H1 (cell line): ENCODE measurements at regions not wholly inside any gene's neighbourhood (a gene's known extent, or its start where the extent isn't known, plus 50 kb on each side); places are given as distances from the start of the nearest gene placed in this dataset.

ENCODE experiments used
- CTCF ChIA-PET: fragments of 300-600 bp; sonication (Branson Sonifier 250); formaldehyde crosslinking; loops from one replicate; lab custom pipeline; 2021; ENCODE audit not compliant: partially characterized antibody; lab: Charles Lee
- POLR2A ChIA-PET: fragments of 300-600 bp; sonication (Branson Sonifier 250); formaldehyde crosslinking; loops from one replicate; lab custom pipeline; 2021; ENCODE audit warnings: inconsistent platforms; ENCODE audit not compliant: partially characterized antibody; lab: Charles Lee
- DNase-seq, 2 experiments: peaks; one replicate each; pipeline versions ENCODE4 v3.0.0 to v3.0.0-alpha.2; 2010 to 2022; ENCODE audit warnings: low spot score in 2 of 2, low read depth in 1 of 2, mixed read lengths in 1 of 2
- FAIRE-seq: peaks from 2 replicates; lab custom pipeline; 2011; peaks lifted over from hg19 to GRCh38; lab: Jason Lieb, UNC
- H2AFZ ChIP-seq: 2 replicates; pipeline ENCODE4 v1.8.1; 2012; ENCODE audit warnings: low read length, inconsistent platforms
- H2AK5ac ChIP-seq: 2 replicates; pipeline ENCODE4 v1.6.1; 2013; ENCODE audit warnings: low read depth, low read length
- H2BK120ac ChIP-seq: replicated peaks from 2 replicates; pipeline ENCODE3; 2013; ENCODE audit warnings: low read depth, low read length, inconsistent platforms
- H2BK12ac ChIP-seq: 2 replicates; pipeline ENCODE4 v1.6.1; 2013; ENCODE audit warnings: low read depth, low read length
- H2BK15ac ChIP-seq: 2 replicates; pipeline ENCODE4 v1.6.1; 2013; ENCODE audit warnings: low read length
- H2BK20ac ChIP-seq: 2 replicates; pipeline ENCODE4 v1.6.1; 2013; ENCODE audit warnings: low read length
- H2BK5ac ChIP-seq: 2 replicates; pipeline ENCODE4 v1.6.1; 2013; ENCODE audit warnings: low read depth, low read length
- H3K14ac ChIP-seq: 2 replicates; pipeline ENCODE4 v1.6.1; 2013; ENCODE audit warnings: inconsistent platforms; ENCODE audit not compliant: insufficient read length
- H3K18ac ChIP-seq: 2 replicates; pipeline ENCODE4 v1.6.1; 2013; ENCODE audit warnings: low read length; ENCODE audit errors: extremely low read depth
- H3K23ac ChIP-seq: 2 replicates; pipeline ENCODE4 v1.6.1; 2013; ENCODE audit warnings: inconsistent platforms; ENCODE audit not compliant: insufficient read length
- H3K23me2 ChIP-seq: 2 replicates; pipeline ENCODE4 v1.6.1; 2013; ENCODE audit warnings: low read depth, low read length
- H3K27ac ChIP-seq: 2 replicates; pipeline ENCODE4 v1.6.1; 2011; ENCODE audit warnings: low read depth, low read length, inconsistent platforms
- H3K27me3 ChIP-seq, 4 experiments: replicated peaks in 1 of 4; 1 replicate in 1 of 4; 2 replicates in 3 of 4; pipeline versions ENCODE4 v1.6.1 to v1.8.1; 2011 to 2013; ENCODE audit warnings: low read length in 3 of 4, mild to moderate bottlenecking in 3 of 4, inconsistent platforms in 2 of 4, mixed read lengths in 2 of 4, moderate library complexity in 1 of 4; ENCODE audit not compliant: control insufficient read depth in 3 of 4, insufficient read depth in 3 of 4; ENCODE audit errors: extremely low read depth in 1 of 4
- H3K36me3 ChIP-seq, 4 experiments: 2 replicates each; pipeline versions ENCODE4 v1.6.1 to v1.8.1; 2011 to 2013; ENCODE audit warnings: mild to moderate bottlenecking in 4 of 4, low read length in 3 of 4, moderate library complexity in 2 of 4, control low read depth in 1 of 4, inconsistent platforms in 1 of 4; ENCODE audit not compliant: insufficient read depth in 4 of 4, control insufficient read depth in 2 of 4
- H3K4ac ChIP-seq: replicated peaks from 2 replicates; pipeline ENCODE3; 2013; ENCODE audit warnings: low read length, low read depth, mixed read lengths, inconsistent platforms; ENCODE audit not compliant: insufficient read length
- H3K4me1 ChIP-seq, 4 experiments: replicated peaks in 1 of 4; 1 replicate in 1 of 4; 2 replicates in 3 of 4; pipeline versions ENCODE4 v1.6.1 to v1.8.1; 2011 to 2013; ENCODE audit warnings: low read length in 3 of 4, inconsistent platforms in 2 of 4, mixed read lengths in 1 of 4; ENCODE audit not compliant: insufficient read depth in 4 of 4, control insufficient read depth in 3 of 4
- H3K4me2 ChIP-seq, 2 experiments: 2 replicates each; pipeline versions ENCODE4 v1.6.1 to v1.8.1; 2011 to 2013; ENCODE audit warnings: low read depth in 2 of 2, low read length in 2 of 2, control low read depth in 1 of 2, inconsistent platforms in 1 of 2, mild to moderate bottlenecking in 1 of 2; ENCODE audit not compliant: insufficient read depth in 1 of 2
- H3K4me3 ChIP-seq, 4 experiments: fragments of 200-600, 300-600 bp in 1 of 4; sonication (generic), shearing (Covaris generic), sonication (Bioruptor Twin) in 1 of 4; 2 replicates each; pipeline versions ENCODE4 v1.5.1 to v1.8.1; 2011 to 2016; ENCODE audit warnings: low read length in 4 of 4, low read depth in 3 of 4, control low read depth in 2 of 4, inconsistent platforms in 2 of 4, mild to moderate bottlenecking in 2 of 4, mixed read lengths in 1 of 4, moderate library complexity in 1 of 4; ENCODE audit not compliant: insufficient read depth in 2 of 4; ENCODE audit errors: extremely low read depth in 1 of 4
- H3K56ac ChIP-seq: replicated peaks from 2 replicates; pipeline ENCODE3; 2013; ENCODE audit warnings: low read depth, mild to moderate bottlenecking, mixed read lengths, low read length, inconsistent platforms; ENCODE audit not compliant: insufficient read length
- H3K79me1 ChIP-seq: 2 replicates; pipeline ENCODE4 v1.6.1; 2013; ENCODE audit warnings: low read depth, low read length, control low read depth
- H3K79me2 ChIP-seq, 2 experiments: 2 replicates each; pipeline versions ENCODE4 v1.6.1 to v1.8.1; 2012 to 2013; ENCODE audit warnings: low read length in 2 of 2, mild to moderate bottlenecking in 2 of 2, inconsistent platforms in 1 of 2; ENCODE audit not compliant: insufficient read depth in 2 of 2, control insufficient read depth in 1 of 2
- H3K9ac ChIP-seq, 4 experiments: replicated peaks in 1 of 4; 1 replicate in 1 of 4; 2 replicates in 3 of 4; pipeline versions ENCODE4 v1.6.1 to v1.8.1; 2011 to 2013; ENCODE audit warnings: low read depth in 3 of 4, low read length in 3 of 4, control low read depth in 2 of 4, mild to moderate bottlenecking in 2 of 4, moderate library complexity in 2 of 4, inconsistent platforms in 1 of 4; ENCODE audit errors: extremely low read depth in 1 of 4
- H3K9me3 ChIP-seq, 2 experiments: 2 replicates each; pipeline versions ENCODE4 v1.6.1 to v1.8.1; 2012 to 2013; ENCODE audit warnings: mild to moderate bottlenecking in 2 of 2, moderate library complexity in 2 of 2, control low read depth in 1 of 2, inconsistent platforms in 1 of 2, low read depth in 1 of 2, low read length in 1 of 2, mixed read lengths in 1 of 2; ENCODE audit not compliant: insufficient read depth in 2 of 2
- H4K20me1 ChIP-seq, 2 experiments: replicated peaks in 1 of 2; 2 replicates each; pipeline versions ENCODE3 to v1.8.1; 2011 to 2013; ENCODE audit warnings: inconsistent platforms in 2 of 2, low read length in 2 of 2, mild to moderate bottlenecking in 1 of 2; ENCODE audit not compliant: insufficient read depth in 2 of 2, control insufficient read depth in 1 of 2
- H4K5ac ChIP-seq: 2 replicates; pipeline ENCODE4 v1.6.1; 2013; ENCODE audit warnings: low read length, low read depth, mixed read lengths, inconsistent platforms; ENCODE audit not compliant: insufficient read length
- H4K8ac ChIP-seq: 2 replicates; pipeline ENCODE4 v1.8.0; 2013; ENCODE audit warnings: mild to moderate bottlenecking, moderate library complexity, low read length, inconsistent platforms; ENCODE audit not compliant: insufficient read depth; ENCODE audit errors: extremely low read depth
- H4K91ac ChIP-seq: replicated peaks from 2 replicates; pipeline ENCODE3; 2013; ENCODE audit warnings: low read length, mixed read lengths, inconsistent platforms; ENCODE audit not compliant: insufficient read length
- CTCF ChIP-seq, 3 experiments: IDR thresholded peaks; 1 replicate in 2 of 3; 2 replicates in 1 of 3; pipeline versions ENCODE4 v1.5.1 to v1.6.1; 2011; ENCODE audit warnings: low read length in 3 of 3, mild to moderate bottlenecking in 3 of 3, inconsistent platforms in 2 of 3, low read depth in 1 of 3, moderate library complexity in 1 of 3; ENCODE audit not compliant: insufficient read depth in 1 of 3; ENCODE audit errors: control extremely low read depth in 1 of 3
- MAX ChIP-seq: IDR thresholded peaks from 2 replicates; pipeline ENCODE4 v1.6.1; 2012; ENCODE audit warnings: inconsistent platforms
- RAD21 ChIP-seq, 2 experiments: IDR thresholded peaks in 1 of 2; conservative IDR thresholded peaks in 1 of 2; 2 replicates each; pipeline ENCODE4 v1.6.1; 2011; ENCODE audit warnings: low read depth in 2 of 2, low read length in 2 of 2, improper control_type of control experiment in 1 of 2, inconsistent platforms in 1 of 2, mild to moderate bottlenecking in 1 of 2, moderate library complexity in 1 of 2
- SIRT6 ChIP-seq: IDR thresholded peaks from one replicate; pipeline ENCODE4 v1.7.1; 2012; ENCODE audit warnings: low read length, inconsistent platforms
- WGBS, 2 experiments: shearing (Covaris generic) in 1 of 2; methylation state at CpG; one replicate each; pipeline versions ENCODE4 v1.1.6 to v1.1.7; 2013 to 2015; ENCODE audit warnings: low lambda C conversion rate in 2 of 2, mixed read lengths in 2 of 2, inconsistent platforms in 1 of 2, low coverage in 1 of 2, missing lambda C conversion rate in 1 of 2; ENCODE audit not compliant: insufficient replicate concordance in 2 of 2, insufficient coverage in 1 of 2, insufficient read length in 1 of 2; ENCODE audit errors: extremely low coverage in 1 of 2, missing lambda C conversion rate in 1 of 2; 5-methylcytosine and 5-hydroxymethylcytosine counted together

- H3K27me3 ChIP-seq: no peaks in the 10 kb centered on the region
- no peak overlapping the region for H4K91ac ChIP-seq
- peaks cover 0 to 4% (median 2%) of the 10 kb centered on the region in 4 experiments; a peak in 2 of 7 replicates for H3K4me1 ChIP-seq
- H2BK120ac ChIP-seq: no peak overlapping the region
- H4K5ac ChIP-seq: no peak overlapping the region
- H3K14ac ChIP-seq: no peak overlapping the region
- ChIA-PET POLR2A (no interaction called here), CTCF (interaction anchor here (0.7 to 3.2 kb wide), 26 partner anchors 9 to 529 kb away, joined by 3 to 15 read pairs (median 4); no protein-coding TSS in a partner anchor)
- H3K4me3 ChIP-seq: no peak overlapping the region
- H2BK15ac ChIP-seq: no peak overlapping the region
- H2AFZ ChIP-seq: no peak overlapping the region
- H2BK20ac ChIP-seq: no peak overlapping the region
- H3K4ac ChIP-seq: no peak overlapping the region
- H3K56ac ChIP-seq: no peak overlapping the region
- H3K18ac ChIP-seq: no peak overlapping the region
- no peak overlapping the region for H2BK5ac ChIP-seq
- peaks cover 0 to 6% (median 0%) of the 10 kb centered on the region in 4 experiments; a peak in 1 of 8 replicates for H3K36me3 ChIP-seq
- no peak overlapping the region for H3K9ac ChIP-seq
- H3K79me2 ChIP-seq: no peaks in the 10 kb centered on the region
- peaks cover 0 to 16% of the 10 kb centered on the region in 2 experiments; a peak in 2 of 4 replicates for H3K9me3 ChIP-seq
- no peaks in the 10 kb centered on the region for H3K23me2 ChIP-seq
- H4K8ac ChIP-seq: no peak overlapping the region
- H3K79me1 ChIP-seq: no peaks in the 10 kb centered on the region
- no peak overlapping the region for H3K4me2 ChIP-seq
- no peaks in the 10 kb centered on the region for H4K20me1 ChIP-seq
- no peak overlapping the region for H2AK5ac ChIP-seq
- no peak overlapping the region for H2BK12ac ChIP-seq
- DNase-seq: peak; percentile 46 to 75
- no peak overlapping the region for H3K27ac ChIP-seq
- H3K23ac ChIP-seq: no peak overlapping the region
- WGBS, 2 experiments: 72% methylated on average over 4 of the region's 4 CpGs; no CpG with 5 or more reads in 1 of the 2 experiments
- FAIRE-seq: peak; percentile 90
- TF ChIP-seq CTCF (IDR thresholded peaks at IDR 0.05; ENCODE audit: control extremely low read depth in 1 of 3, insufficient read depth in 1 of 3, low read depth in 1 of 3, low read length in 3 of 3) (peak; percentile 78 to 91 (median 87)), MAX (peak; percentile 89), RAD21 (IDR thresholded peaks at IDR 0.05 in 1 of 2, conservative IDR thresholded peaks at IDR 0.05 in 1 of 2; ENCODE audit: low read depth in 2 of 2, low read length in 2 of 2) (peak; percentile 93 to 94), SIRT6 (no peak)
Observed at GRCh38 chr4:67288964-67289363, 256.3 kb downstream of the CENPC start.
